GM12891 (cell line): ENCODE measurements at regions not wholly inside any gene's neighbourhood (a gene's known extent, or its start where the extent isn't known, plus 50 kb on each side); places are given as distances from the start of the nearest gene placed in this dataset.

Source experiments
- PAX5 ChIP-seq: IDR thresholded peaks from 2 replicates; pipeline ENCODE4 v1.6.1; 2011; ENCODE audit warnings: low read length, moderate library complexity, mild to moderate bottlenecking; ENCODE audit not compliant: insufficient read depth, severe bottlenecking
- POLR2A ChIP-seq: IDR thresholded peaks from 2 replicates; pipeline ENCODE4 v1.6.1; 2011; ENCODE audit warnings: low read depth, low read length, control low read depth
- POLR2AphosphoS5 ChIP-seq: IDR thresholded peaks from 2 replicates; pipeline ENCODE4 v1.6.1; 2011; ENCODE audit warnings: low read depth, low read length, control low read depth
- POU2F2 ChIP-seq: IDR thresholded peaks from 2 replicates; pipeline ENCODE4 v1.6.1; 2011; ENCODE audit warnings: low read depth, mild to moderate bottlenecking, control low read depth, low read length, moderate library complexity
- SPI1 ChIP-seq: IDR thresholded peaks from 2 replicates; pipeline ENCODE4 v1.6.1; 2011; ENCODE audit warnings: low read depth, low read length, control low read depth
- TAF1 ChIP-seq: IDR thresholded peaks from 2 replicates; pipeline ENCODE4 v1.6.1; 2011; ENCODE audit warnings: low read depth, low read length, control low read depth

- TF ChIP-seq POLR2AphosphoS5 (no peak), TAF1 (no peak), POLR2A (no peak), PAX5 (no peak), SPI1 (no peak), POU2F2 (no peak)
Observed at GRCh38 chr9:1200847-1201251, 150.7 kb downstream of the DMRT2 start.
